ENCODE measurements at regions not wholly inside any gene's neighbourhood (a gene's known extent, or its start where the extent isn't known, plus 50 kb on each side); places are given as distances from the start of the nearest gene placed in this dataset.
"Not testable (repeated sequence)": the region's sequence is repeated elsewhere in the genome, so short reads cannot be mapped to it uniquely, and the experiment has no call there.

GRCh38 chr15:62280625-62281024 lies 115.5 kb upstream of the C2CD4B start:
- Histone ChIP-seq H2AFZ (ENCODE audit: low read length) (no peak overlapping the region), H3K4me2 (ENCODE audit: low read depth, low read length) (no peak overlapping the region), H3K27ac (ENCODE audit: low read length) (no peak overlapping the region), H3K79me2 (ENCODE audit: low read length) (no peaks in the 10 kb centered on the region), H3F3A (ENCODE audit: insufficient read depth, low read length) (no peaks in the 10 kb centered on the region), H3K4me1 (ENCODE audit: low read length) (no peaks in the 10 kb centered on the region), H4K20me1 (ENCODE audit: insufficient read depth, low read length) (no peaks in the 10 kb centered on the region), H3K27me3 (replicated peaks; ENCODE audit: insufficient read depth, low read length) (no peaks in the 10 kb centered on the region), H3K4me3 (ENCODE audit: low read length) (no peak overlapping the region), H3K9me3 (replicated peaks; ENCODE audit: insufficient read depth, low read length) (no peaks in the 10 kb centered on the region), H3K9ac (ENCODE audit: low read length) (no peak overlapping the region), H3K36me3 (replicated peaks; ENCODE audit: insufficient read depth, low read length) (no peaks in the 10 kb centered on the region), H3K9me2 (replicated peaks; ENCODE audit: insufficient read depth, low read length) (no peaks in the 10 kb centered on the region)
- DNase-seq, result no peak
- no peak for TF ChIP-seq EZH2 (optimal IDR thresholded peaks at IDR 0.05; ENCODE audit: low read depth, low read length)
- no peak for TF ChIP-seq CTCF (IDR thresholded peaks at IDR 0.05; ENCODE audit: low read length)
- TF ChIP-seq EZH2phosphoT487 (IDR thresholded peaks at IDR 0.05; ENCODE audit: low read length), result no peak

GRCh38 chr15:62281801-62282200 lies 116.7 kb upstream of the C2CD4B start:
- not testable (repeated sequence) for H3K79me2 ChIP-seq (ENCODE audit: low read length); H3K36me3 ChIP-seq (replicated peaks; ENCODE audit: insufficient read depth, low read length); DNase-seq; H3F3A ChIP-seq (ENCODE audit: insufficient read depth, low read length); H3K9me2 ChIP-seq (replicated peaks; ENCODE audit: insufficient read depth, low read length); H4K20me1 ChIP-seq (ENCODE audit: insufficient read depth, low read length); H3K4me1 ChIP-seq (ENCODE audit: low read length); H3K9ac ChIP-seq (ENCODE audit: low read length); H3K27me3 ChIP-seq (replicated peaks; ENCODE audit: insufficient read depth, low read length); H3K9me3 ChIP-seq (replicated peaks; ENCODE audit: insufficient read depth, low read length); H3K4me2 ChIP-seq (ENCODE audit: low read depth, low read length); H3K4me3 ChIP-seq (ENCODE audit: low read length); H3K27ac ChIP-seq (ENCODE audit: low read length); H2AFZ ChIP-seq (ENCODE audit: low read length)

GRCh38 chr15:62287066-62287857 lies 122.2 kb upstream of the C2CD4B start:
- no peaks in the 10 kb centered on the region for H3K27me3 ChIP-seq (replicated peaks; ENCODE audit: insufficient read depth, low read length)

More at GRCh38 chr15:62287066-62287857, 122.2 kb upstream of the C2CD4B start:
- Histone ChIP-seq H2AFZ (ENCODE audit: low read length) (no peak overlapping the region), H3F3A (ENCODE audit: insufficient read depth, low read length) (no peaks in the 10 kb centered on the region), H3K4me1 (ENCODE audit: low read length) (no peaks in the 10 kb centered on the region), H3K36me3 (replicated peaks; ENCODE audit: insufficient read depth, low read length) (no peaks in the 10 kb centered on the region), H4K20me1 (ENCODE audit: insufficient read depth, low read length) (no peaks in the 10 kb centered on the region), H3K9ac (ENCODE audit: low read length) (no peak overlapping the region), H3K4me2 (ENCODE audit: low read depth, low read length) (no peak overlapping the region), H3K9me3 (replicated peaks; ENCODE audit: insufficient read depth, low read length) (no peaks in the 10 kb centered on the region), H3K27ac (ENCODE audit: low read length) (no peak overlapping the region), H3K4me3 (ENCODE audit: low read length) (no peak overlapping the region), H3K9me2 (replicated peaks; ENCODE audit: insufficient read depth, low read length) (no peaks in the 10 kb centered on the region), H3K79me2 (ENCODE audit: low read length) (no peaks in the 10 kb centered on the region)
- TF ChIP-seq EZH2phosphoT487 (IDR thresholded peaks at IDR 0.05; ENCODE audit: low read length), result no peak
- no peak for TF ChIP-seq EZH2 (optimal IDR thresholded peaks at IDR 0.05; ENCODE audit: low read depth, low read length)
- TF ChIP-seq CTCF (IDR thresholded peaks at IDR 0.05; ENCODE audit: low read length), result no peak
- no peak for DNase-seq

Data from MM.1S (cell line).